ENCODE measurements at regions not wholly inside any gene's neighbourhood (a gene's known extent, or its start where the extent isn't known, plus 50 kb on each side); places are given as distances from the start of the nearest gene placed in this dataset.

GRCh38 chr4:149008415-149009025, 566.3 kb upstream of the NR3C2 start:
- H3K4me3 ChIP-seq (ENCODE audit: low read depth, low read length) = no peak overlapping the region
- no peak for TF ChIP-seq CTCF (IDR thresholded peaks at IDR 0.05; ENCODE audit: insufficient read depth, low read length)
- no peak for DNase-seq (ENCODE audit: low read depth)

- no peak for TF ChIP-seq CTCF (IDR thresholded peaks at IDR 0.05; ENCODE audit: insufficient read depth, low read length)
- no peak for DNase-seq (ENCODE audit: low read depth)
- no peak overlapping the region for H3K4me3 ChIP-seq (ENCODE audit: low read depth, low read length)
Observed at GRCh38 chr4:149005191-149005590, 563.0 kb upstream of the NR3C2 start.

GRCh38 chr4:148999924-149000323, 557.7 kb upstream of the NR3C2 start:
- no peak for TF ChIP-seq CTCF (IDR thresholded peaks at IDR 0.05; ENCODE audit: insufficient read depth, low read length)
- DNase-seq (ENCODE audit: low read depth) = no peak
- no peak overlapping the region for H3K4me3 ChIP-seq (ENCODE audit: low read depth, low read length)

- H3K4me3 ChIP-seq (ENCODE audit: low read depth, low read length) = no peak overlapping the region
- peak; percentile 0 for DNase-seq (ENCODE audit: low read depth)
- TF ChIP-seq CTCF (IDR thresholded peaks at IDR 0.05; ENCODE audit: insufficient read depth, low read length) = no peak
Observed at GRCh38 chr4:148998719-148999118, 556.5 kb upstream of the NR3C2 start.

GRCh38 chr4:148986951-148987350, 544.7 kb upstream of the NR3C2 start:
- H3K4me3 ChIP-seq (ENCODE audit: low read depth, low read length) = no peak overlapping the region
- TF ChIP-seq CTCF (IDR thresholded peaks at IDR 0.05; ENCODE audit: insufficient read depth, low read length) = no peak
- no peak for DNase-seq (ENCODE audit: low read depth)

GRCh38 chr4:148984951-148985350, 542.7 kb upstream of the NR3C2 start:
- no peak overlapping the region for H3K4me3 ChIP-seq (ENCODE audit: low read depth, low read length)
- TF ChIP-seq CTCF (IDR thresholded peaks at IDR 0.05; ENCODE audit: insufficient read depth, low read length) = no peak
- DNase-seq (ENCODE audit: low read depth) = no peak

GRCh38 chr4:148982200-148982599, 540.0 kb upstream of the NR3C2 start:
- DNase-seq (ENCODE audit: low read depth) = no peak
- no peak for TF ChIP-seq CTCF (IDR thresholded peaks at IDR 0.05; ENCODE audit: insufficient read depth, low read length)
- H3K4me3 ChIP-seq (ENCODE audit: low read depth, low read length) = no peak overlapping the region

Measured in fibroblast of the aortic adventitia (primary cell).